Subcutaneous abdominal adipose tissue (tissue), 5 donors: ENCODE measurements at regions not wholly inside any gene's neighbourhood (a gene's known extent, or its start where the extent isn't known, plus 50 kb on each side); places are given as distances from the start of the nearest gene placed in this dataset.

ENCODE experiments used
- H3K27ac ChIP-seq: one replicate; pipeline ENCODE4 v1.7.0; 2013; ENCODE audit warnings: low read depth, mild to moderate bottlenecking, inconsistent platforms, low read length, moderate library complexity
- H3K27me3 ChIP-seq, 5 donors: one replicate each; pipeline ENCODE4 v1.7.0; 2013; ENCODE audit warnings: low read length in 5 of 5, inconsistent platforms in 1 of 5; ENCODE audit not compliant: control insufficient read depth in 5 of 5, insufficient read depth in 4 of 5
- H3K36me3 ChIP-seq, 5 donors: one replicate each; pipeline ENCODE4 v1.7.0; 2013; ENCODE audit warnings: low read length in 5 of 5; ENCODE audit not compliant: control insufficient read depth in 5 of 5, insufficient read depth in 5 of 5
- H3K4me1 ChIP-seq, 5 donors: one replicate each; pipeline ENCODE4 v1.7.0; 2013; ENCODE audit warnings: low read length in 5 of 5, mild to moderate bottlenecking in 3 of 5, moderate library complexity in 1 of 5; ENCODE audit not compliant: control insufficient read depth in 5 of 5, insufficient read depth in 5 of 5
- H3K4me3 ChIP-seq, 5 donors: one replicate each; pipeline ENCODE4 v1.7.0; 2013; ENCODE audit warnings: low read length in 5 of 5, low read depth in 1 of 5
- H3K9ac ChIP-seq, 5 donors: one replicate each; pipeline ENCODE4 v1.7.0; 2013; ENCODE audit warnings: low read length in 5 of 5, mild to moderate bottlenecking in 4 of 5, moderate library complexity in 3 of 5
- H3K9me3 ChIP-seq, 5 donors: one replicate each; pipeline ENCODE4 v1.7.0; 2013; ENCODE audit warnings: low read length in 5 of 5; ENCODE audit not compliant: control insufficient read depth in 5 of 5
- donor health status: healthy.
- donor health status: healthy.
- donor health status: healthy.
- donor health status: healthy.
- donor health status: healthy.

DNA sequence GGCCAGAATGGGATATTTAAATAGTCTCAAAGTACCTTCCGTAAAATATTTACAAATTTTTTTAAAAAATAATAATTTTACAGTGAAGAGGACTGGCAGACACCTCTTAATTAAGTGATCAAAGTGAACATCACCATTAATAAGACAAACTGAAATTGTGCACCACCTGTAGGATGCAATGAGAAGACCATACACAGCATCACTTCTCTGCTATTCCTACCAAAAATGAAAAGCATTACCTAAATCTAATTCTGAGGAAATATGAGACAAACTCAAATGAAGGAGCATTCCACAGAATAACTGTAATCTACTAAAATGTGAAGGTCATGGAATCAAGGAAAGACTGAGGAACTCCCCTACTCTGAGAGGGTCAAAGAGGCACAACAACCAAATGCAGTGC is 68.2 kb upstream of the PRDX6 start:
- Histone ChIP-seq H3K9ac (no peak overlapping the region), H3K27me3 (no peaks in the 10 kb centered on the region), H3K9me3 (no peaks in the 10 kb centered on the region), H3K4me1 (peaks cover 0 to 14% (median 9%) of the 10 kb centered on the region in 5 donors), H3K4me3 (no peak overlapping the region), H3K36me3 (peaks cover 0 to 6% (median 4%) of the 10 kb centered on the region in 5 donors), H3K27ac (no peak overlapping the region)

GRCh38 chr1:173409613-173410012 is 67.5 kb upstream of the PRDX6 start:
- H3K4me3 ChIP-seq: no peak overlapping the region
- no peaks in the 10 kb centered on the region for H3K27me3 ChIP-seq
- H3K4me1 ChIP-seq: peaks cover 0 to 14% (median 9%) of the 10 kb centered on the region in 5 donors
- H3K9me3 ChIP-seq: no peaks in the 10 kb centered on the region
- peaks cover 0 to 6% (median 4%) of the 10 kb centered on the region in 5 donors for H3K36me3 ChIP-seq
- no peak overlapping the region for H3K27ac ChIP-seq
- no peak overlapping the region for H3K9ac ChIP-seq

DNA sequence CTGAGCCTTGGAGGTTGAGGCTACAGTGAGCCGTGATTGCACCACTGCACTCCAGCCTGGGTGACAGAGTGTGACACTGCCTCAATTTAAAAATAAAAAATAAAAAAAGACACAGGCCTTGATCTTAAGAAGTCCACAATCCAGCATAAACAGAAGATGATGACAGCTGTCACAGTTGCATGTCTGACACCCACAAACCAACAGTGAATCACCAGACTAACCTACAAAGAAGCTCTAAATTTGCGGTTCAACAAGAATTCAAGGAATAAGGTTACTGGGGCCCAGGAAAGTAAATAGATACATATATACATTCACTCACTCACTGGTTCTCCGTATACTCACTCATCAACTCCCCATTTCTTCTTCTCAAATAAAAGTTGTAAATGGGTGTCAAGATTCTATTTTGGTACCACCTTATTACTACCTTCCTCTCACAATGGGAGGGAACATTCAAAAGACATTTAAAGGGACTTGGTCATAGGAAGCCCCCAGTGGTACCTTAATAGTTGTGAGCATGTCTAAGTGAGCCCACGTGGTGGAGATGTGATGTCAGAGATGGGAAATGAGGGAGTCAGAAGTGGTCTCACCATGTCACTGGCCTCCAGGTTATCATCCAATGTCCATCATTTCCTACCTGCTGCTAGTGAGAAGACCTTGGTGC is 66.9 kb upstream of the PRDX6 start:
- H3K4me1 ChIP-seq: peaks cover 0 to 14% (median 7%) of the 10 kb centered on the region in 5 donors
- peaks cover 0 to 6% (median 4%) of the 10 kb centered on the region in 5 donors for H3K36me3 ChIP-seq

GRCh38 chr1:173410794-173411236 is 66.3 kb upstream of the PRDX6 start:
- Histone ChIP-seq H3K4me3 (no peak overlapping the region), H3K4me1 (peaks cover 0 to 16% (median 10%) of the 10 kb centered on the region in 5 donors), H3K27me3 (no peaks in the 10 kb centered on the region), H3K9ac (no peak overlapping the region), H3K9me3 (no peaks in the 10 kb centered on the region), H3K36me3 (peaks cover 0 to 6% (median 4%) of the 10 kb centered on the region in 5 donors), H3K27ac (no peak overlapping the region)

More for the DNA sequence above, 66.9 kb upstream of the PRDX6 start:
- Histone ChIP-seq H3K4me3 (no peak overlapping the region), H3K9ac (no peak overlapping the region), H3K27ac (no peak overlapping the region), H3K9me3 (no peaks in the 10 kb centered on the region), H3K27me3 (no peaks in the 10 kb centered on the region)

GRCh38 chr1:173411835-173412742 is 65.0 kb upstream of the PRDX6 start:
- Histone ChIP-seq H3K9me3 (no peaks in the 10 kb centered on the region), H3K27me3 (no peaks in the 10 kb centered on the region), H3K36me3 (peaks cover 0 to 6% (median 4%) of the 10 kb centered on the region in 5 donors), H3K4me3 (no peak overlapping the region), H3K4me1 (peaks cover 0 to 14% (median 12%) of the 10 kb centered on the region in 5 donors), H3K9ac (no peak overlapping the region), H3K27ac (no peak overlapping the region)

DNA sequence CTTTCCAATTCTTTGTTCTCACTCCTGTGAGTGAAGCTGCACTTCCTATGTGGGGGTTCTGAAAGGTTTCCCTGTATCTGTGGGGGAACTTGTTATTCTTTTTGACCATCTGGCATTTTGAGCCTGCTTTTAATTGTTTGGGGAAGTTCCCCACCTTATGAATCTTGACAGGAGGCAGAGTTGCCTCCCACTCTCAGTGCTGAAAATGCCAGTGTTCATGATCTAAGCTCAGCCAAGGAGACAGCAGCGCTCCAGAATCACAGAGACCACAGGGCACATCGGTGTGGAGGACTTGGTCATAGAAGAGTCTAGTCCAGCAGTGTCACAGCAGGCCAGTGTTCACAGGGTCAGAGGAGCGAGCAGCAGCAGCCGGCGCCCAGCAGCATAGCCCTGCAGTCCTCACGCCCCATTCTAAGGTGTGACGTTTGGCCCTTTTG is 63.8 kb upstream of the PRDX6 start:
- no peak overlapping the region for H3K4me3 ChIP-seq
- peaks cover 0 to 14% (median 12%) of the 10 kb centered on the region in 5 donors for H3K4me1 ChIP-seq
- H3K9me3 ChIP-seq: no peaks in the 10 kb centered on the region
- H3K36me3 ChIP-seq: peaks cover 3 to 9% (median 7%) of the 10 kb centered on the region in 5 donors
- H3K27ac ChIP-seq: no peak overlapping the region
- no peak overlapping the region for H3K9ac ChIP-seq
- no peaks in the 10 kb centered on the region for H3K27me3 ChIP-seq

GRCh38 chr1:173414136-173414535 is 63.0 kb upstream of the PRDX6 start:
- Histone ChIP-seq H3K27ac (no peak overlapping the region), H3K9ac (no peak overlapping the region), H3K9me3 (no peaks in the 10 kb centered on the region), H3K4me1 (peaks cover 0 to 14% (median 12%) of the 10 kb centered on the region in 5 donors), H3K27me3 (no peaks in the 10 kb centered on the region), H3K36me3 (peaks cover 3 to 10% (median 7%) of the 10 kb centered on the region in 5 donors), H3K4me3 (no peak overlapping the region)

DNA sequence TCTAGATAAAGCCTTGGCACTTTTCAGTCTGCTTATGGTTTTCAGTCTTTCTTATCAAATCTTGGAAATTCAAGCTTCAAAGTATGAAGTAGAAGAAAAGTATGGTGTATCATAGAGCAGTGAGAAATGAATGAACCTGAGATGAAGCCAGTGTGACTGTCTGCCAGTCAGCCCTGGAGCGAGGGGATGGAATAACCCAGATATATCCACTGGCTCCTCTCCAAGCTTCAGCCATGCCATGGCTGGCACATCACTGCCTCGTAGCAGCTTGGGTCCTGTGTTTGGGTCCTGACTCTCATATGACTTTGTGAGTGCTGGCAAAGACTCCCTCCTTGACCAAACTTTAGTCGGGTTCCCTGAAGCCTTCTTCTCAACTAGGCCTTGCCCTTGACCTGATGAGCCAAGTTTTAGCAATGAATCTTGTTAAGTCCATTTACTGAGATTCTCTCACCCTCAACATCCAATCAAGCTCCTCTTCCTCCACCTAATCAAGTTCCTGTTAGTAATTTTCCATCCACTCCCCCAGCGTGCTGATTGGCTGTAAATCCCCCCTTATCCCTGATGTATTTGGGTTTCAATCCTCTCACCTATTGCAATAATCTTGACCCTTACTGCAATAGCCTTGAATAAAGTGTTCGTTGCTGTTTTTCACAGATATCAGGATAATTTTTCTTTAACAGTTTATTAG is 62.5 kb upstream of the PRDX6 start:
- H3K9ac ChIP-seq: no peak overlapping the region
- H3K27ac ChIP-seq: no peak overlapping the region
- H3K36me3 ChIP-seq: peaks cover 3 to 10% (median 7%) of the 10 kb centered on the region in 5 donors
- peaks cover 0 to 14% (median 12%) of the 10 kb centered on the region in 5 donors for H3K4me1 ChIP-seq
- no peak overlapping the region for H3K4me3 ChIP-seq
- no peaks in the 10 kb centered on the region for H3K27me3 ChIP-seq
- no peaks in the 10 kb centered on the region for H3K9me3 ChIP-seq

DNA sequence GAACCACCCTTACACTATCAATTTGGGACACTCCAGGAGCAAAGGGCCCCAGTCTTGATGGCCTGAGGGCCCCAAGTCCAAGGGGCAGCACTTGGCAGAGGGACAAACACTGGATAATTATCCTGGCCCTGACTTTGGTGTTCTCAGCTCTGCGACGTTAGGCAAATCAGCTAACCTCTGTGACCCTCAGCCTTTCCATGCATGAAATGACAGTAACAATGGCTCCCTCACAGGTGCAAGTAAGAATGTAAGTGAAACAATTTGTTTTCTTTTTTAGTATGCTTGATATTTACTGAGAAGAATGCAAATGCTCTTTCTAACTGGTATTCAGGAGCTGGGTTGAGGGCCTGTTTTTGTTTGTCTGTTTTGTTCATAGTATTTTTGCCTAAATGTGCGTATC is 61.6 kb upstream of the PRDX6 start:
- peaks cover 0 to 22% (median 15%) of the 10 kb centered on the region in 5 donors for H3K4me1 ChIP-seq
- no peak overlapping the region for H3K27ac ChIP-seq
- H3K27me3 ChIP-seq: no peaks in the 10 kb centered on the region
- peaks cover 3 to 10% (median 6%) of the 10 kb centered on the region in 5 donors for H3K36me3 ChIP-seq
- H3K9me3 ChIP-seq: no peaks in the 10 kb centered on the region
- H3K4me3 ChIP-seq: no peak overlapping the region
- H3K9ac ChIP-seq: no peak overlapping the region
